GM18498 (cell line): ENCODE measurements at regions not wholly inside any gene's neighbourhood (a gene's known extent, or its start where the extent isn't known, plus 50 kb on each side); places are given as distances from the start of the nearest gene placed in this dataset.
"Not testable (repeated sequence)": the region's sequence is repeated elsewhere in the genome, so short reads cannot be mapped to it uniquely, and the experiment has no call there.

Source experiments
- ATAC-seq: cut with Tn5 transposase; IDR thresholded peaks from one replicate; pipeline ENCODE4 v1.9.1; 2021; ENCODE audit warnings: mild to moderate bottlenecking, moderate library complexity; ENCODE audit not compliant: unreplicated experiment

- ATAC-seq = no peak
Measured at GRCh38 chr6:1009103-1009502, 302.8 kb upstream of the FOXQ1 start.

GRCh38 chr6:1007159-1007558, 304.7 kb upstream of the FOXQ1 start:
- no peak for ATAC-seq

DNA sequence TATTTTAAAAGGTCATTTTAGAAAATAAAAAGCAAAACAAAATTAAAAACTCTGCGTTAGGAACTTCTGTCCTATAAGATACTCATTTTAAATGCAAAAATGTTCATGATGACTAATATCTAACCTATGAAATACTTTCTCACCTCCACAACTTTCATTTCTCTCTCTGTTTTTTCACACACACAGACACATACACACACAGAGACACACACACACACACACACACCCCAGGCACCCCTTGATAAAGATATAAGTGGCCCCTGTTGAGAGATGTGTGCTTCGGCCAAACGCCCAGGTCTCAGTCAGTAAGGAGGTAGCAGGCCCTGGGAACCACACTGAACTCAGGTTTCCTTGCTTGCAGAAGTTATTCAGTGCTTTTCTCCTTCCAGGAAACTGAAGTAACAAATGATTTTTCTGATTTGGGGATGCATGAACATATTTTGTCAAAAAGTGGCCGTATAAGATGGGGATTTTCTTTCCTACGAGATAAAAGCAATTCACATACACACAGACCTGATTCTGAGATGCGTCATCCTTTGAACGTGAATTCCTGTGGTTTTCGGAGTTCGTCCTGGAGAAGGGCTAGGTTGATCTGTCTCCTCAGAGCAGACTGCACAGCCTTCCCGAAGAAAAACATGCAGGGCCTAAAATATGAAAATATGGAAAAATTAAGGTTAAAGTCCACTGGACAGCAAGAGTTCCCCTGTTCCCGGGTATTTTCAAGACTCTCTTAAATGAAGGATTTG, 306.8 kb upstream of the FOXQ1 start:
- ATAC-seq = no peak

GRCh38 chr6:1003394-1004160, 308.3 kb upstream of the FOXQ1 start:
- no peak for ATAC-seq

- no peak for ATAC-seq
Measured at GRCh38 chr6:1002989-1003388, 308.9 kb upstream of the FOXQ1 start.

GRCh38 chr6:1001655-1002349, 308.9 kb upstream of the EXOC2 start:
- no peak for ATAC-seq

DNA sequence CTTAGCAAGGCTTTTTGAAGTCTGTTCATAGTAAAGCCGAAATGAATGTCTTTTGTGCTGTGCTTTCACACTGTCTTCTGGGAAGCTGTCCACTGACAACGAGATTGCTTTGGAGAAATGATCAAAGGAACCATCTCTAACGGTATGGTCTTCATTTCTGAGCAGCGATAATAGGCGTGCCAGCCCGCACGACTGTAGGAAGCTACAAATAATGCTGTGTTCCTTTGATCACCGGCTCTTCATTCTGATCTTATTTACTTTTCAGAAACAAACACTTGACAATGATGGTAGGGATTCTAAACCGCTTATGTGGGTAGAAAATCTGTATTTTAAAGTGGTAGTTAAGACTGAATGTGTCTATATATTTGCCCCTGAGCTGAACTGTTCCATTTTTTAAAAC, 306.6 kb upstream of the EXOC2 start:
- ATAC-seq = no peak

DNA sequence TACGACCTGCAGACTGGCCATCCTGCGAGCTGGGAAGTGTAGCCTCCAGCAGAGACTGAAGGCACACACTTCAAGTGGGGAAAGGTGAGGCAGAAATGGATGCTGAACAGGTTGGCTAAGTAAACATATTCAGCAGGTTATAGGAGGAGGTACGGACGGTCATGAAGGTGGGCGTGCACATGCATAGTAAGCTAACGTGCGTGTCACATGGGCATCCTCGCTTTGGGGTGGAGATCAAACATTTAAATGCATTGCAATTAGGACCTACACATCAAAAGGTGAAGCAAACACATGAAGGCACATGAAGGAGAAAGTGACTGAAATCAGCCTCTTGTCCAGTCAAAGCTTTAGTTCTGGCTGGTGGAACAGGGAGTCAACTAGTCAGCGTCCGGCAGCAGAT, 305.6 kb upstream of the EXOC2 start:
- ATAC-seq = no peak

DNA sequence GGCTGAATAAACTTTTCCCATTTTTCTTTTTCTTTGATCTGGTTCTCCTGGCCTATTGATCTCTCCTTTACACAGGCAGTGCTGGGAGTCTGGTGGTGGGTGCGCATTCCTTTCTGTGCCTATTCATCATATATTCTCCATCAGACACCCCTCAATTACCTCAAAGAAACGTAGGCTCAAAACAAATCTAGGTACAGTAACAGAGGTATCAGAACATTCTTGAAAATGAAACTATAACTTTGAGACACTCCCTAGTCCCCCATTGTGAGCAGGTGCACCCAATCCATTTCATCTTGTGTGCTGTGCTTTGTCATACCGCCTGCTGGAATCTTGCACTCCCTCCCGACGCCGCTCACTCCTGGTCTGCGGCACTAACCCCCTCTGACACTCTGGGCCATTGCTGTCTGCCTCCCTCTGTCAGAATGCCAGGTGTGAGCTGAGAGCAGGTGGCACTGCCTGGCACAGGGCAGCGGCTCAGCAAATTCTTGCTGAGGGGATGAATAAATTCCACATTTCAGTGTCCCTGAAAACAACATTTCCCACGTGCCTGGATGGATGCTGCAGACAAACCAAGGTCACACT, 303.4 kb upstream of the EXOC2 start:
- no peak for ATAC-seq

- ATAC-seq = no peak
Measured at GRCh38 chr6:991192-991591, 298.3 kb upstream of the EXOC2 start.

DNA sequence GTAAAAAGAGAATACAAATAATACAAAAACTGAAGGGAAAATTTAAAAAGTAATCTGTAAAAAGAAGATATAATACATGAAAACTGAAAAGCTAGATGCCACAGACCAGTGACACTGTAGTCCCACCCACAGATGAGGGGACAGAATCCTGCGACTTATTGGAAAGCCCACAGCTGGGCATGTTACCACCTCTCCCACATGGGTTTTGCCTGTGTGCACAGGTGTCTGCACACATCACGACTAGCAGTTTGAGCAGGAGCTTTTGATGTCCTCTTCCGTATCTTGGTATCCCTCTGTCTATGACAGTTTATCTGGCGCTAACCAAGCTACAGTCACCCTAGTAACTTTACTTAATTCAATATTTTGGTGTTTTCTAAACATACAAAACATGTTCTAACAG, 291.1 kb upstream of the EXOC2 start:
- no peak for ATAC-seq

- no peak for ATAC-seq
Measured at GRCh38 chr6:978937-979685, 286.2 kb upstream of the EXOC2 start.

- not testable (repeated sequence) for ATAC-seq
Measured at GRCh38 chr6:977226-977625, 284.3 kb upstream of the EXOC2 start.

DNA sequence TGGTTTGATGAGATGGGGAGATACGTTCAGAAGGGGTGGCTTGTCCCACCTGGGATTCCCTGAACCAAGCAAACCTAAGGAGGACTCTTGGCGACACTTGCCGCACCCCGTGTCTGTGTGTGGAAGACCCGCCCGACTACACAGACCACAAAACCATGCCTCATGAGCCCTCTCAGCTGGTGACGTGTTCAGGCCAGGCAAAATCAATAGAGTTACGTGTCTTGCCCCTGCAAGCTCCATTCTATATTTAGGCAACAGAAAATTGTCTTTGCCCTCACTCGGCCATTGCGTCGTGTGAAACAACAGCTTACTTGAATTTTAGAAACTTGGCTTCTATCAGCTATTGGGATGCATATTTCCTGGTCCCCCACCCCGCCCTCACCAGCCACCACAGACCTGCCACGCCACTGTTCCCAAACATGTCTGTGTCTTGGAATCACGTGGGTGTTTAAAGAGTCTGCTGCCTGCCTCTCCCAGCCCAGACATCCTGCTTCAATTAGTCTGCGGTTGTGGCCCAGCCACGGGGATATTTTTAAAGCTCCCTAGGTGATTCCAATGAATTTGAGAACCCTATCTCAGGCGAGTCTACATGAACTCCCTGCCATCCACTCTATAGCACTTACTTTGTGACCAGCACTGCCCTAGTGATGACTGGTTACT, 279.2 kb upstream of the EXOC2 start:
- no peak for ATAC-seq

- ATAC-seq = no peak
Measured at GRCh38 chr6:968791-969190, 275.9 kb upstream of the EXOC2 start.

DNA sequence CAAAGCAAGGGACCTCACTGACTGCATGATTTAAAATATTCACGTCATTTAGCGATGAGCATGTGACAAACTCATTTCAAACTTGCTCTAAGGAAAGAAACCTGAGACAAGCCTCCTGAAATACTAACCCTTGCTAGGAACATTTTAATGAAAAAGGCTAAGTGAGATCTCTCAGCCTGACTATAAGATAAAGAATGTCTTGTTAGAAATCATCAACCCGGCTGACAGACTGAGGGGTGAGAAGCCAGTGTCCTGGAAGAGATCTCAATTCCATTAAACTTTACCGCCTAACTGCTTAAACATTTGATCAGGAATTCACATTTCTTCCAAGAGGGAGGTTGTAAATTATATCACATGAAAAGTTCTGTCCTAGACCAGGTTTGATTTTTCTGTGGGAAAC, 274.8 kb upstream of the EXOC2 start:
- ATAC-seq = no peak

DNA sequence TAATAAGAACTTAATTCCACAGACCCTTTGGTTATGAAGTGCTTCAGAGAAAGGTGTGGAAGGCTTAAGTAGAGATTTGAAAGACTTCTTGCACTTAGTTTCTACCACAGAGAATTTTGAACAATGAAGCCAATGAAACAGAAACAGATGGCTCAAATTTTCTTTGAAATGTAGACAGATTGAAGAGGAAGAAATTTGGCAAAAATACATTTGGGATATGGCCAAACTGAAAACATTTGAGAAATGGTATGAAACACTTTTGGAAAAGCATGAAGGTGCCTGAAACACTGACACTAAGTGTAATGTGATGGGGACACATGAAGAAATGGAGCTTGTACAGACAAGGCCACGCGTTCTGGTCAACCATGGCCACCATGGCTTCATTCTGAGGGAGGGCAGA, 272.4 kb upstream of the EXOC2 start:
- no peak for ATAC-seq

DNA sequence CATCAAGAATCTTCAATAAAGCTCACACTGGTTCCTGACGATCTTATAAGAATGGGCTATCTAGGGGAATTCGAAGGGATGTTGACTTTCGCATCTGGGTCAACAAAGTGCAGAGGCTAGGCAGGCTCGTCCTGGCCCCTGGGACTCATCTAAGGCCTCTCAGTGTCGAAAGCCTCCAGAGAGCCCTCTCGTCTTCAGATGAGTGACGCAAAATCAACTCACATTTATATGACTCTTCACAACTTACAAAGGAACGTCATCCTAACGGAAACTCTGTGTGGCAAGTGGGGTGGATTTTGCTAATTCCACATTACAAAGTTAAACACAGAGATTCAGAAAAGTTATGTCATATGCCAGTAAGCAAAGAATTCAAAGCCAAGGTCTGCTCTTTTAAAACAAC, 270.5 kb upstream of the EXOC2 start:
- no peak for ATAC-seq

GRCh38 chr6:961407-961960, 268.5 kb upstream of the EXOC2 start:
- no peak for ATAC-seq

DNA sequence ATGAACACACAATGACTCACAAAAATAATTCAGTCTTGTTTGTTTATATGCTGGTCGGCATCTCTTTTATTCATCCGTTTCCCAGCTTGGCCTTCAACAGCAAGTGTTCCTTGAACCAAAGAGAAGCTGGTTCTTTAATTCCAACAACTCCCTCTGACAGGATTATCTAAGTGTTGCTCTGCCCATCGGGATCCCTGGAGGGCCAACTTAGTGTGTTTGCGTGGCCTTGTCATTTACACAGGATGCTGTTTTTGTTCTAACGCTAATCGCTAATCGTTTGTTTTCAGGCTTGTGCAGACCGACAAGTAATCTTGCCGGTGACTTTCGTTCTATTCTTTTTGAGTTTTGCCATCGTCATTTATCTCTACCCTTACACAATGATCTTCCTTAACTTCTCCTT, 267.4 kb upstream of the EXOC2 start:
- no peak for ATAC-seq
